ENCODE measurements at regions not wholly inside any gene's neighbourhood (a gene's known extent, or its start where the extent isn't known, plus 50 kb on each side); places are given as distances from the start of the nearest gene placed in this dataset.
"Not testable (repeated sequence)": the region's sequence is repeated elsewhere in the genome, so short reads cannot be mapped to it uniquely, and the experiment has no call there.

DNA sequence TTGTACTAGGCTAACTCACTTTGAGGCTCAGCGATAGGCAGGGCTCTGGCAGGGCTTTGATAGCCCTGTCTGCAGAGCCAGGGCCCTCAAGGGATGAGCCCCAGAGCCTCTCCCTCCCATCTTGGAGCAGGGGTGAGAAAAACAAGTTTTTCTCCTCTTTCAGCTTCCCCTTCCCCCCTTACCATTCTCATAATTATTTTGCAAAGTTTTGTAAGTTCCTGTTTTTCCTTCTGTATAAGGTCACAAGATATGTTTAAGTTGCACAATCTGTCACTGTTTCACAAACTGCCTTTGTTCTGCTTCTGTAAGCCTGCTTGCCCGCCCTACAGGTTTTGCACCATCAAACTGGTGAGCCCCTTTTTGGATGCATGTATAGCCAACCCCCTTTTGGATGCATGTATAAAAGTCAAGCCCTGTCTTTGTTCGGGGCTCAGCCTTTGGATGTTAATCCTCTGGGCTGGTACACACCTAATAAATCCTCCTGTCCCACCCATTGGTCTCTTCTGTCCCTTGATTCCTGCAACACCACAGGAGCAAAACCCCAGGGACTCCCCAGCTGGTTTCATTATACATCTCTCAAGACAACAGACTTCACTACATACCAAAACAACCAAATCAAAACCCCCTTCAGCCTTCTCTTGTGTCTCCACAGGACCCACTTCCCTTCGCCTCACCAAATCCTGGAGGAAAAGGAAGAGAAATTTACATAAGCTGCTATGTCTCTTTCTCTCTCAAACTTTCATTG is 52.5 kb upstream of the RESF1 start:
- DNase-seq (ENCODE audit: low read depth) = no peak

DNA sequence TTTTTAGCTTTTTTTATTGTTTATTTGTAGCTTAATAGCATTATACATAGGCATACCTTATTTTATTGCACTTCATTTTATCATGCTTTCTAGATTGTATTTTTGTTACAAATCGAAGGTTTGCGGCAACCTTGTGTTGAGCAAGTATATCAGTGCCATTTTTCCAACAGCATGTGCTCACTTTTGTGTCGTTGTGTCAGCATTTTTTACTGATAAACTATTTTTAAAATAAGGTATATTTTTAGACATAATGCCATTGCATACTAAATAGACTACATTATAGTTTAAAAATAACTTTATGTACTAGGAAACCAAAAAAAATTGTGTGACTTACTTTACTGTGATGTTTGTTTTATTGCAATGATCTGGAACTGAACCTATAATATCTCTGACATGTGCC is 56.2 kb upstream of the RESF1 start:
- DNase-seq (ENCODE audit: low read depth) = no peak

DNA sequence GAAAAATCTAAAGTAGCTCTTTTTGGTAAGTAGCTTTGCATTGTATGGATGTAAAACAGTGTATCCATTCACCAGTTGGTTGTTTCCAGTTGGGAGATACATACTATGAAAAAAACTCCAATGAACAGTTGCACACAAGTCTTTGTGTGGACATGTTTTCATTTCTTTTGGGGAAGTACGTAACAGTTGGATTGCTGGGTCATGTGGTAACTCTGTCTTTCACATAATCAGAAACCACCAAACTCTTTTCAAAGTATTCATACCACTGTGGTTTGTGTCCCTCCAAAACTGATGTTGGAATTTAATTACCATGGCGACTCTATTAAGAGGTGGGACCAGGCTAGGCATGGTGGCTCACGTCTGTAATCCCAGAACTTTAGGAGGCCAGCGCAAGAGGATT is 58.9 kb upstream of the RESF1 start:
- DNase-seq (ENCODE audit: low read depth) = no peak

DNA sequence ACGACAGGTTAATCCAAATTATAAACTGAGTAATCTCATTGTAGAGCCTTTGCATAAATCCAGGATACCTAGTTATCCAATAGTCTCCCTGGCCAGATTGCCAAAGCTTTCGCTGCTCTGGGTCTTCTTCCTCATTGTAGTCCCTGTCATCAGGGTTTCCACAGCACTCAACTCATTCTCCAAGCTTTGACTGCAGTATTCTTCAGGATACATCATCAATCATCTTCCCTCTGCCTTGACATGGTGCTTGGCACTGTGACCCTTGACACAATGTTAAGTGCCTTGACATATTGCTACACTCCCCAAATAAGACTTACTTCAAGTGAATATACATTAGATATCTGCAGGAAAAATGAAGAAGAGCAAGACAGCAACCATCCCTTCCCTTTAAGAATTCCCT is 60.1 kb upstream of the RESF1 start:
- DNase-seq (ENCODE audit: low read depth) = no peak

DNA sequence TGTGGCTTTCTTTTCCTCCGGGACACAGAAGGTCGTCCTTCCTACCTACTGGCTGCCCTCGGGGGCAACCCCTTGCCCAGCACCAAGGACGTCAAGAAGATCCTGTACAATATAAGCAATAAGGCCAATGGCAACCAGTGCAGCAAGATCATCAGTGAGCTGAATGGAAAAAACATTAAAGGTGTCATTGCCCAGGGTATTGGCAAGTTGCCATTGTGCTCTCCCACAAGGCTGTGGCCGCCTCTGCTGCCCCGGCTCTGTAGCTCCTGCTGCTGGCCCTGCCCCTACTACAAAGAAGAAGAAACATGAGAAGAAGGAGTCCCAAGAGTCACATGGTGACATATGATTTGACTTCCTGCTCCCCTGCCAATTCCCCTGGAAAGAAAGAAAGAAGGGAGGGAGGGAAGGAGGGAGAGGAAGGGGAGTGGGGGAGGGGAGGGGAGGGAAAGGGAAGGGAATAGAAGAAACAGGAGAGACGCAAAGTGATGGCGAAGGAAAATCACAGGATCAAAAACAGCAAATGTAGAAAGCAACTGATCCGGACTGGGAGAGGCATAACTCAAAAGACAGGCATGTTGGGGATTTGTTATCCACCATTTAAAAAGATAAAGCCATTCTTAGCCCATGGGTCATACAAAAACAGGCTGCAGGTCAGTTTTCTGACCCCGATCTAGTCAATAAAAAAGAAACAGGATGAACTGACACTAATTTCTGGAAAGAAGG is 61.3 kb upstream of the RESF1 start:
- no peak for DNase-seq (ENCODE audit: low read depth)

DNA sequence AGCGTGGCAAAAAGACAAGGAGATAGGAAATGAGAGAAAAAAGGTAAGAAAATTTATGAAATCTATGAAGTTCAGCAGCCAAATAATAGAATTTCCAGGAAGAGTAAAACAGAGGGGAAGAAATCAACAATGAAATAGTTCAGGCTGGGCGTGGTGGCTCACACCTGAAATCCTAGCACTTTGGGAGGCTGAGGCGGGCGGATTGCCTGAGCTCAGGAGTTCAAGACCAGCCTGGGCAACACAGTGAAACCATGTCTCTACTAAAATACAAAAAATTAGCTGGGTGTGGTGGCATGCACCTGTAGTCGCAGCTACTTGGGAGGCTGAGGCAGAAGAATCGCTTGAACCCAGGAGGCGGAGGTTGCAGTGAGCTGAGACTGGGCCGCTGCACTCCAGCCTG is 62.1 kb upstream of the RESF1 start:
- not testable (repeated sequence) for DNase-seq (ENCODE audit: low read depth)

DNA sequence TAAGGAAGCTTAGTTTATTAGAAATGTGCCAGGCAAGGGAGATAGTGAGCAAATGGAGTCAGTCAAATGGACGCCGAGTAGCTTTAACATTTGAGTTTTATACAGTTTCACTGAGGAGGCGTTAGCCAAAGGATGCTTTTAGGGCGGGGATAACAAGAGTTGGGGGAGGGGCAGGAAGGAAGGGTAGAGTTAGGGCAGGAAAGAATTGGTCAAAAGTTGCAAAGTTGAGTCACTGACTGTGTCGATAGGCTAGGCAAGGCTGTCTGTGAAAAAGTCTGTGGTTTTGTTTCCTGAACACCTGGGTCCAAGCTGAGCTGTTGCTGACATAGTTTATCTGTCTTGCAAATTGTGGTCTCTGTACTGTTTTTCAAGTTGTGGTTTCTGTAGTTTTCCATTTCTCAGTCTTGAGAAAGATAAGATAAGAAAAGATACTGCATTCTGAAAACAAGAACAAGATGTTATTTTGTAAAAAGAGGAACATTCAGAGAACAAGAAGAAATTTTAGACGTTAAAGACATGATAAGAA is 62.6 kb upstream of the RESF1 start:
- peak; percentile 63 for DNase-seq (ENCODE audit: low read depth)

DNA sequence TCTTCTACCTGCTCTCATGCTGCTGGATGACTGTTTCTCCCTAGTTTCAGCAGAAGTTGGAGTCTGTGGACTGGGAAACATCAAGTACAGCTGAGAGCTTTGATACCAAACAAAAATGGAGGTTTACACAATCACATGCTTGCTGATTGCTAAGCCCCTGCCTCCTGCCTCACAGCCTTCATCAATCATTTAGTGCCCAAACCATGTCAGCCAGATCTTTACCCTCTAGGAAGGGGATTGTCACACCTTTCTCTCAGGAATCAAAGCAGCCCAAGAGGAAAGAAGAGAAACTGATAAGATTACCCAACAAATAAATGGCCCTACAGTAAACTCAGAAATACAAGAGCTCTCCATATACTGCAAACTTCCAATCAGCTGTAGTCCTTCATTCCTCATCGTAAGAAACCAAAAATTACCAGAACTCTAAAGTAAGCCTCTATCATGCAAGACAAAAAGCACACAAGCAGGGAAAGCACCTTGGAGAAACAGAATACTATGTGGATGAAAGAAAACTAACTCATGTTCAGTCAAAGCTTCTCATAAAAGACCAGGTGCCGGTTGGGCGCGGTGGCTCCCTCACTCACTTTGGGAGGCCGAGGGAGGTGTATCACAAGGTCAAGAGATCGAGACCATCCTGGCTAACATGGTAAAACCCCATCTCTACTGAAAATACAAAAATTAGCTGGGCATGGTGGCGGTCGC is 63.6 kb upstream of the RESF1 start:
- no peak for DNase-seq (ENCODE audit: low read depth)

DNA sequence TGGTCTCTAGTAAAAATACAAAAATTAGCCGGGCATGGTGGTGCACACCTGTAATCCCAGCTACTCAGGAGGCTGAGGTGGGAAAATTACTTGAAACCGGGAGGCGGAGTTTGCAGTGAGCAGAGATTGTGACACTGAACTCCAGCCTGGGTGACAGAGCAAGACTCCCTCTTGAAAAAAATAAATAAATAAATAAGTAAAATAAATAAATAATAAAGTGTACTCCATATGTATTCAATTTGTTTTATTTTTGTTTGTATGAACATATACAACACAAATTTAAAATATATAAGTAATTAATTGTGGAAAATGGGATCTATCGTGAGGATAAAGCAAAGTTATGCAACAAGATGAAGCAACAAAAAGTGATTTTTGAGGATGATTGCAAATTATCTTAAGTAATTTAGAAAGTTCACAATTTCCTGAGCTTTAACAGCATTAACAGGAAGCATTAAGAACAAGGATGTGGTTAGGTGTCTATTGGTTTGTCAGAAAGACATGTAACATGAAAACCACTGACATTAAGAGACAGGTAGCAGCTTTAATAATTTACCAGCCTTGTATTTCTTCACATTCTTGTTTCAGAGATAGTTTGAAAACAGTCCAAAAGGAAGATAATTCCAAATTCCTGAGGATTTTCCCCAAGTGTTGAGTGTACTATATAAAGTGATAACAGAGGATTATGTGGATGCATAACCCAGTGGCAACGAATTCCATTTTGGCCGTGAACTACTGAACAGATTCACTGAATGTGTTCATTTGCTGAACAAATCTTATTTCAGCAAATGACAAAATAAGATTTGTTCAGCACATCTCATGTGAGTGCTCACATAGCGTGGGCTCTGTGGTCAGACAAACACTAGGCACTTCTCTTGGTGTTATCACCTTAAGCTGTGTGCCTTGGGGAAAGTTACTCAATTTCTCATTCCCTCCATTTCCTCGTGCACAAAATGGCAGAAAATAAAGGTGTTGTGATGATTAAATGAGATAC is 68.6 kb upstream of the RESF1 start:
- DNase-seq (ENCODE audit: low read depth) = no peak

DNA sequence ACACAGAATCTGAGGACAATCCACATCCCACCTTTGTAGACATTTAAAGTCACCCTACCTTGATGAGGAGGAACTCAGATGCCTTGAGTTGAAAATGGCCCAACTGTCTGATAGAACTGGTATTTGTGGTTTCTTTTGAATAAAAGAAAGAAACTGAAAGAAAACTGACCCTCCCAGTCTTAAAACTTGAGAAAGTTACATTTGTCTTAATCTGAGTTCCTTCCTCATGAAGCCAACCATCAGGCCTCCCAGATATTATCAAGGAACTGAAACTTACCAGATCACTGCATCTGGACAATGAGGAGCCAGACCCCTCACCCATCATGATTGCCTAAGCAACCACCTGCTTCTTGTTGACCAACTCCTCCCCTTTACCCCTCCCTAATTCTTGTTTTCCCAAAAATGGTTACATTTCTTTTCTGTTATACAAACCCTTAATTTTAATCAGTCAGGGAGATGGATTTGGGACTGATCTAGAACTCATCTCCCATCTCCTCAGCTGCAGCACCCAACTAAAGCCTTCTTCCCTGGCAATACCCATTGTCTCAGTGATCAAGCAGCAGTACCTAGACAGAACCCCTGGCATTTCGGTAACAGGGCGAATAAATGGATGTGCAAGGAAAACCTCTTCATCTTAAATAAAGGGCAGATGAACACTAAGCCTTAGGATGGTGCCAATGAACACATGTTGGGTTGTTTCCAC is 72.0 kb upstream of the RESF1 start:
- DNase-seq (ENCODE audit: low read depth) = no peak

DNA sequence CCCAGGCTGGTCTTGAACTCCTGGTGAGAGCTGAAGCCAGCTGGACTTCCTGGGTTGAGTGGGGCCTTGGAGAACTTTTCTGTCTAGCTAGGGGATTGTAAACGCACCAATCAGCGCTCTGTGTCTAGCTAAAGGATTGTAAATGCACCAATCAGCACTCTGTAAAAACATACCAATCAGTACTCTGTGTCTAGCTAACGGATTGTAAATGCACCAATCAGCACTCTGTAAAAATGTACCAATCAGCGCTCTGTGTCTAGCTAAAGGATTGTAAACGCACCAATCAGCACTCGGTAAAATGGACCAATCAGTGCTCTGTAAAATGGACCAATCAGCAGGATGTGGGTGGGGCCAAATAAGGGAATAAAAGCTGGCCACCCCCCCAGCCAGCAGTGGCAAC is 76.5 kb upstream of the RESF1 start:
- not testable (repeated sequence) for DNase-seq (ENCODE audit: low read depth)

DNA sequence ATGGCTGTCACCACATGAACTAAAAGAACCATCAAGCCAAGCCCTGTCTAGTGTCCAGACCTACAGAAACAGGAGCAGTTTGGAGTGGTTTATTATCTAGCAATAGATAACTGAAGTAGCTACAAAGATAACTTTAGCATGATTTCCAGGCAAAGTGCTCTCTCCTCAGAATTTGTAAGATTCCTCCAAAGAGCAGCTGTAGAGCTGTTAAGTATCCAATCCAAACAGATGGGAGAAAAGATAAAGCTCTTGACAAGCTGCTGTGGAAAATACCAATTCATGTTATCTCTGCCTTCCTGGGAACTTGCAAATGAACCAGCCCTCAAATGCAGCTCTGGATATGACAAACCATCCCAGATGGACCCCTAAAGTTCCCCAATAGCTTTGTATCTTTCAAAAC is 78.9 kb upstream of the RESF1 start:
- DNase-seq (ENCODE audit: low read depth) = no peak

DNA sequence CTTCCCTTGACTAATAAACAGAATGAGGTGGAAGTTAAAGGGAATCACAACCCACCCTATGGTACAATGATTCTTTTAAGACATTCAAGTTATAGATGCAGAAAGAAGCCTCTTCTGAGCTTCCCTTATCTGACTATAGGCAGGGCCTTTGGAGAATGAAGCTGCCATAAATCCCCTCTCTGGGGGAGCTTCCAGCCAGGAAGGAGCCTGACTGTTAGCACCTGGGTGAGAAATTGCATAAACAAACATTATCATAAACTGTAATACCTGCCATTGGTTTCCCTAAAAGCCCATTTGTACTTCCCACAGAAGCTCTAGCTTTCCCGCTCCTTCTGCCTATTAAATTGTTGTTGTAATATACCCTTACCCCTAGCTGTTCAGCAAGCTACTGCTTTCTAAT is 81.3 kb upstream of the RESF1 start:
- no peak for DNase-seq (ENCODE audit: low read depth)

DNA sequence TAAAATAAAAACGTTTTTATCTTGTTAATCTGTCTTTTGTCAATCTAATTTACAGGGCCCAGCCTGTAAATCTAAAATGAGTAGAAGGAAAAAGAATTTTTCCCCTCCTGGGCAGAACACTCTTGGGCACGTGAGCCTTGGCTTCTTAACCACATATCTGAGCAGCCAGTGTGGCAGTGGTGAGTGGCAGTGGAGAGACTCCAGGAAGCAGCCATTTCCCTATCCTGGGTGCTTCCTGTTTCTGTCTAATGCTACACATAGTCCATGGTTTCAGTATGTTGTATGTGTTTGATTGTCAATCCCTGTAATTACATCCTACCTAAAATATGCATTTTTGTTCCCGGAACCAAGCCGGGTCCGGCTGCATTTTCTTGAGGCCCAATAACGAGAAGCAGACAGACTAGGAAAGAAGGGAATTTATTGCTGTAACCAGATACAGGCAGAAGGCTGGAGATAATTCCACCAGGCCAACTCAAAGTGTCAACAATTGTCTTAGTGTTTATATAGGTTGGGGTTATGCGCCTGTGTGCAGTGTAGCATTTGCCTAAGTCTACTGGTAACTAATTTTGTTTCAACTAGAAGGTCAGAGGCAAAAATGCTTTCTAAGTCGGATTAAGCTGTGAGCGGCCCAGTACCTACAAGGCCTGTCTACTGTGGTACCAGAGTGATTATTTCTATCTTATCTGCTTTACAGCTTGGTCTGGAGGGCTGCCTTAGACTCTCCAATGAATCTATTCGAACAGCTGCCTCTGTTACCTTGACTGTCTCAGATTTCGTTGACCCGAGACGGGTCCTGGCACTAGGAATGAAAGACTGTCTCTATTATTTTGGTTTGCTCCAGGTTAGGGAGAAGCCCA is 82.4 kb upstream of the RESF1 start:
- DNase-seq (ENCODE audit: low read depth) = no peak

DNA sequence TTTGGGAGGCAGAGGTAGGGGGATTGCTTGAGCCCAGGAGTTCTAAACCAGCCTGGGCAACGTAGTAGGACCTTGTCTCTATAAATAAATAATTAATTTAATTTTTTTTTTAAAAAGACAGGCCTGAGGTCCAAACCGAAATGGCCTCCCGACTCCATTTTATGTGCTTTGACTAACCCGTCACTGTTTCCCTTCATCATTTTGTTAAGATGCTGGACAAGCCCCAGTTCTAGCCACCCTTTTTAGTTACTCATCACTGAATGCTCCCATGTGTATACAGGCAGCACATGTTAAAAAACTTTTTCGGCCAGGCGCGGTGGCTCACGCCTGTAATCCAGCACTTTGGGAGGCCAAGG is 83.6 kb upstream of the RESF1 start:
- no peak for DNase-seq (ENCODE audit: low read depth)

DNA sequence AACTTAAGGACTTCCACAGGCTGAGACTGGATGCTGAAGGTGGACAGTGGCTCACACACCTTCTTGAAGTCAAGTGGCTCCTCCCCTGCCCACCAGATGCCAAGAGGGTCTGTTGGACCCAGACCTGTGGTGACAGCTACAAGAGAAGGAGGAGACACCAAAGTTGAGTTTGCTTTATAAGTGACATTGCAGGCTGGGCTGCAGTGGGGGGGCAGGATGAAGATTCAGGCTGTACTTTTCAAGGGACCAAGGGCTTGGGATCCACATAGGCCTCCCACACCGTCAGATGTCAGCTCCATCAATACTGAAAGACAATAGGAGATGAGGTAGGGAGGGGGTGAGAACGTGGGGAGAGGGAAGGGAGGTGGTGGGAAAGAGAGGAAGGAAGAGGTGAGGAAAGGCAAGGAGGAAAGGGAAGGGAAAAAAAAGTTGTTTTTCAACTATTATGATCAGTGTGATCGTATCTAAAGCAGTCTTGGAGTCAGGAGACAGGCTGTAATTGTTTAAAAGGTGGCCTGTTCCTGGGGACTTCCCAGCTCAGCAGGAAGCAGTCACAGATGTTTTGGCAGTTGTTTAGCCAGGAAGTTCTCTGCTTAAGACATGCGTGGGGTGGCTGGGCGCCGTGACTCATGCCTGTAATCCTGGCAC is 84.1 kb upstream of the RESF1 start:
- DNase-seq (ENCODE audit: low read depth) = peak; percentile 40

DNA sequence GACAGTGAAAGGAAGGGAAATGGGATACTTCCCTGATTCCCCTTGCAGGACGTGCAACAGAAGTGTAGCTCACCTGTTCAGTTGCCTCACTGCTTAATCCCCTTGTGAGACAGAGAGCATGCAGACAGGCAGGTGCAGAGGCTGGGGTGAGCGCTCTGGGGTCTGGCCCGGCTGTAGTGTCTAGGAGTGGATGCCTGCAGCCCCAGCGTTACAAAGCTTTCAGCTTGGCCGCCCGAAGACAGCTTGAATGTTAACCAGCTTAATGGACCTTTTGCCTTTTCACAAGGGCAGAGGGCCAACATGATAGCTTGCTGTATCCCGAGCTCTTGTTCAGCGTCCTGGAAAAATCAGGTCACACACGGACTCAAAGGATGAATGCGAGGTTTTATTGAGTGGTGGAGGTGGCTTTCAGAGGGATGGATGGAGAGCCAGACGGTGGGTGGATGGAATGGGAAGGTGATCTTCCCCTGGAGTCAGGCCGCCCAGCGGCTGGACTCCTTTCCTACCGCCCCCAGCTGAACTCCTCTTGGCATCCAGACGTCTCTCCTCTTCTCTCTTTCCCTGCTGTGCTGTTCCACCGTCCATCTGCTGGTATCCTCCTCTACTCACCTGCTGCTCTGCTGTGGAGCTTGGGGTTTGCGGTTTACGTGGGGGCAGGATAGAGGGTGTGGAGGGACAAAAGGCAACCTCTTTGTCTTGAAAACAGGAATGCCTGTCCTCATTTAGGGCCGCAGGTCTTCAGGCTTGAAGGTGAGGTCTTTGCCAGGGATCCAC is 86.2 kb upstream of the RESF1 start:
- DNase-seq (ENCODE audit: low read depth) = no peak

DNA sequence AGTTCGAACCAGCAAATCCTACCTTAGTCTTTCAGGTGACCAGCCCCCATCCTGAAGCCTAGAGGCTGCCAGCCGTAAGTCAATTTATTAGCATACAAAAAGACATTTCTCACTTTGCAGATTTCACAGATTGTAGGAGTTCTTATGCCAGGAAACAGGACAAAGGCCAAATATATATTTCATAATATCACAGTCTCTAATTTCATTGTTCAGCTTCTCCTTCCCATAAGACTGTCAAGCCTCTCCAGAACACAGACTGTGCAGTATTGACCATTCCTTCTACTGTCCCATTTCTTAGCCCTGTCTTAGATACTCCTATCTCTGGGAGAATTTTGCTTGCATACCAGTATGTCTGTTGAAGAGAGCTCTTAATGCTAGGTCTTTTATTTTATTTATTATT is 89.2 kb upstream of the RESF1 start:
- DNase-seq (ENCODE audit: low read depth) = no peak

DNA sequence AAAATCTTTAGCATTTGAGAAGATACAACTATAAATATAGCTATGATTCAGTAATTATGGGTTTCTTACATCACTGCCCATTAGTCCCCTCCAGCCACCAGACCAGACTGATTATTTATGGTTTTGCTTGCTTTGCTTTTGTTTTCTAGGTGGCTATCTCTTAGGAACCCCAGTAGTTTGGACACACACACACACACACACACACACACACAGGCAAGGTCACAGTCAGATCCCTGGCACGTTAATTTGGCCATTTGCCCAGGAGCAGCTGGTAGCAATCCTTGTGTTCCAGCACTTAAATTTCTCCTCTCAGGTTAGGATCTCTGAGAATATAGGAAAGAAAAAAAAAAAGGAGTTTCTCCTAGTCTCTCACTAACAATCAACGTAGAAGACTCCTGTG is 90.2 kb upstream of the RESF1 start:
- no peak for DNase-seq (ENCODE audit: low read depth)
